Ovary (tissue), 7 donors: ENCODE measurements at regions not wholly inside any gene's neighbourhood (a gene's known extent, or its start where the extent isn't known, plus 50 kb on each side); places are given as distances from the start of the nearest gene placed in this dataset.

Experiments
- DNase-seq, 5 donors: peaks; one replicate each; pipeline ENCODE4 v3.0.0-alpha.2; 2019 to 2020
- H3K27ac ChIP-seq, 2 donors: fragments of 200-600 bp; one replicate each; pipeline versions ENCODE4 v1.5.1 to v1.8.0; 2019 to 2022
- H3K27me3 ChIP-seq: fragments of 200-600 bp; one replicate; pipeline ENCODE4 v1.8.0; 2022
- H3K36me3 ChIP-seq: fragments of 200-600 bp; sonication (generic); one replicate; pipeline ENCODE4 v1.5.1; 2019
- H3K4me1 ChIP-seq: one replicate; pipeline ENCODE4 v1.8.1; 2013; ENCODE audit warnings: mild to moderate bottlenecking, moderate library complexity; ENCODE audit not compliant: insufficient read depth
- H3K4me3 ChIP-seq: fragments of 200-600 bp; sonication (generic); one replicate; pipeline ENCODE4 v1.5.1; 2017
- H3K9me3 ChIP-seq, 2 donors: fragments of 200-600 bp in 1 of 2; sonication (generic) in 1 of 2; one replicate each; pipeline versions ENCODE4 v1.5.1 to v1.8.1; 2013 to 2019; ENCODE audit warnings: mild to moderate bottlenecking in 1 of 2, moderate library complexity in 1 of 2
- CTCF ChIP-seq, 3 donors: fragments of 450-650 bp in 2 of 3; fragments of 200-600 bp in 1 of 3; IDR thresholded peaks; one replicate each; pipeline versions ENCODE4 v1.5.1 to v1.8.0; 2016 to 2022; ENCODE audit warnings: antibody characterized with exemption in 3 of 3, mild to moderate bottlenecking in 1 of 3
- EP300 ChIP-seq: sonication (generic); formaldehyde crosslinking; IDR thresholded peaks from one replicate; pipeline ENCODE4 v1.6.1; 2017; ENCODE audit warnings: antibody characterized with exemption
- POLR2A ChIP-seq: fragments of 450-650 bp; IDR thresholded peaks from one replicate; pipeline ENCODE4 v1.6.1; 2017; ENCODE audit warnings: antibody characterized with exemption, mild to moderate bottlenecking, moderate library complexity
- WGBS, 3 donors: extraction: QIAGEN DNeasy Blood & Tissue Kit in 1 of 3; methylation state at CpG; one replicate each; pipeline versions ENCODE4 v1.1.5 to v1.1.7; 2013 to 2017; 5-methylcytosine and 5-hydroxymethylcytosine counted together
- intact Hi-C, 4 donors: fragments of 100-400 bp; cut with DNase I; formaldehyde crosslinking; loops; one replicate each; pipeline versions ENCODE4 v1.11.0 to v1.15.1; 2022 to 2023
- donor health status: DM: no; HTN: no; CAD: no; lungs with moderate emphysema.
- donor health status: DM: no; HTN: no; CAD: no.
- donor health status: Bipolar disorder and iron deficiency.
- donor health status: DM: no; HTN: no; CAD: no.
- donor health status: DM: yes; HTN: yes; CAD: no.

GRCh38 chr6:18579166-18579565 is 192.0 kb downstream of the RNF144B start:
- H3K4me1 ChIP-seq, result no peaks in the 10 kb centered on the region
- WGBS, 3 donors, result 55 to 68% (median 62%) methylated on average over 2 of the region's 2 CpGs

GRCh38 chr6:18579869-18580268 is 192.7 kb downstream of the RNF144B start:
- WGBS, 3 donors, result 64 to 84% (median 72%) methylated on average over 1 of the region's 1 CpG
- Histone ChIP-seq H3K4me3 (no peak overlapping the region), H3K9me3 (no peaks in the 10 kb centered on the region), H3K4me1 (no peaks in the 10 kb centered on the region), H3K27ac (no peak overlapping the region), H3K27me3 (no peaks in the 10 kb centered on the region), H3K36me3 (no peaks in the 10 kb centered on the region)
- intact Hi-C loops, result no loop called here
- no peak for DNase-seq
- no peak for TF ChIP-seq CTCF (IDR thresholded peaks at IDR 0.05)
- no peak for TF ChIP-seq EP300
- no peak for TF ChIP-seq POLR2A

More at GRCh38 chr6:18579166-18579565, 192.0 kb downstream of the RNF144B start:
- Histone ChIP-seq H3K36me3 (no peaks in the 10 kb centered on the region), H3K9me3 (no peaks in the 10 kb centered on the region), H3K27me3 (no peaks in the 10 kb centered on the region), H3K27ac (no peak overlapping the region), H3K4me3 (no peak overlapping the region)
- no peak for DNase-seq
- intact Hi-C loops, result no loop called here
- TF ChIP-seq POLR2A, result no peak
- TF ChIP-seq EP300, result no peak
- no peak for TF ChIP-seq CTCF (IDR thresholded peaks at IDR 0.05)

GRCh38 chr6:18584372-18584771 is 197.2 kb downstream of the RNF144B start:
- H3K9me3 ChIP-seq, result no peaks in the 10 kb centered on the region
- H3K4me1 ChIP-seq, result no peaks in the 10 kb centered on the region
- DNase-seq, result no peak
- no peaks in the 10 kb centered on the region for H3K27me3 ChIP-seq
- H3K36me3 ChIP-seq, result no peaks in the 10 kb centered on the region
- H3K27ac ChIP-seq, result no peak overlapping the region
- intact Hi-C loops, result no loop called here
- 77 to 80% (median 79%) methylated on average over 4 of the region's 4 CpGs for WGBS, 3 donors
- no peak for TF ChIP-seq CTCF (IDR thresholded peaks at IDR 0.05)
- TF ChIP-seq POLR2A, result no peak
- TF ChIP-seq EP300, result no peak
- H3K4me3 ChIP-seq, result no peak overlapping the region

GRCh38 chr6:18585032-18585573 is 198.0 kb downstream of the RNF144B start:
- WGBS, 3 donors, result 33 to 37% (median 36%) methylated on average over 4 of the region's 4 CpGs
- no peaks in the 10 kb centered on the region for H3K4me1 ChIP-seq
- H3K4me3 ChIP-seq, result no peak overlapping the region
- H3K9me3 ChIP-seq, result no peaks in the 10 kb centered on the region
- no peak overlapping the region for H3K27ac ChIP-seq
- DNase-seq, result no peak
- H3K27me3 ChIP-seq, result no peaks in the 10 kb centered on the region
- H3K36me3 ChIP-seq, result no peaks in the 10 kb centered on the region
- intact Hi-C loops, result no loop called here
- TF ChIP-seq POLR2A, result no peak
- no peak for TF ChIP-seq EP300
- TF ChIP-seq CTCF (IDR thresholded peaks at IDR 0.05), result no peak
